SIG-M5 treated with dmso at 0.1 percent for 504 hours (cell line): ENCODE measurements at regions not wholly inside any gene's neighbourhood (a gene's known extent, or its start where the extent isn't known, plus 50 kb on each side); places are given as distances from the start of the nearest gene placed in this dataset.
"Not testable (repeated sequence)": the region's sequence is repeated elsewhere in the genome, so short reads cannot be mapped to it uniquely, and the experiment has no call there.

Experiments
- DNase-seq: peaks from one replicate; lab custom pipeline; 2025; ENCODE audit not compliant: unreplicated experiment; lab: John Stamatoyannopoulos, UW

DNA sequence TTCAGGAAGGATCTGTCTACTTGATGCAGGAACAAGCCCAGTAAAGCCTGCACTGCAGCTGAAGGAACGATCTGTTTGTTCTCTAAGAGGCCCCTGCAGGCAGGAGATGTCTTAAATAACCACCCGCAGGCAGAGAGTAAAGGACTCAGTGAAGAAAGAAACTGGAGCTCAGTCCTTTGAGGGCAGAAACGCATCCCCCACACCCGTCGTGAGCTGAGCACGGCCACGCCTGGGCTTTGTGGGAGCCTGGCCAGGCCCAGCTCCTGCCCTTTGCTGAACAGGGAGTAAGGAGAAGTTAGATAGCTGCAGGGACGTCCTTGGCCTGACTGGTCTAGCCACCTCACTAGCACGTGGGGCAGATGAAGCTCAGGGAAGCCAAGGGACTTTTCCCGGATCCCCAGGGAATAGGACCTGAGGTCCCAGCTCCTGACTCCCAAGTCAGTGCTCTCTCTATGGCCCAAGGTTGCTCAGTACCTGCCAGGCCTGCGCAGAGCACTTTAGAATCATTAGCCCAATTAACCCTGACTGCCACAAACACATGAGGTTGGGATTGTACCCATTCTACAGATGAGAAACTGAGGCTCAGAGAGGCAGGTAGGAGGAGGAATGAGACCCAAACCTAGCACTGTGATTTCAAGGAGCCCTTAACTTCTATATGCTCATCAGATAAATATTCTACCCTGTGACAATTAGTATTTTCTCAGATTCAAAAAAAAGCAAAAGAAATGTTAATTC lies 194.2 kb upstream of the SULF2 start:
- peak; percentile 40 for DNase-seq

DNA sequence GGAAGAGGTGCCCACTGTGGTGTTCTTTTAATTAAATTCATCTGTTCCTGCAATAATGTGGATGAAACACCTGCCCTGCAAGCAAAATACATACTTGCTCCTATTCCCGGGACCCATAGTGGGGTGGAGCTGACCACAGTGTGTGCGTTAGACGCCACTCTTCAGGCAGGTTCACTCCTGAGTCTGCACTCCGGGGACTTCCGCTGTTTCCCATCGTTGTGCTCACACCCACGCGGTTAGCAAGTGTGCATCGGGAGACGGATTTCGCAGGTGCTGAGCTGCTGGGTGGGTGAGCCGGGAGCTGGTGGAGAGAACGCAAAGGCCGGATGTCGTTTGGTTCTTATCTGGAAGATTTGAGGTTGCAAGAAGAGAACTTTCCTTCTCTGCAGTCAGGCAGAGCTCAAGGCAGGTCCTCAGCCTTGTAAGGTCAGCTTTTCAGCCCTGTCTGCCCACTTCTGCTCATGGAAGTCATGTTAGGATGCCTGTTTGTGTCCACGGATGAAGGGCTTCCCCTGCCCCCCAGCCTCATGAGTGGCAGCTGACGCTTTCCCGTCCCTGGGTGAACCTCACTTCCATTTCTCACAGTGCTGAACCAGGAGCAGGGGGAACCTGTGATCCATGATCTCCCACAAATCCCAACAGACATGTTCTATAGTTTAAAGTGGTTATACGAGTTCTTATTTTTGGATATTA lies 193.3 kb upstream of the SULF2 start:
- not testable (repeated sequence) for DNase-seq

DNA sequence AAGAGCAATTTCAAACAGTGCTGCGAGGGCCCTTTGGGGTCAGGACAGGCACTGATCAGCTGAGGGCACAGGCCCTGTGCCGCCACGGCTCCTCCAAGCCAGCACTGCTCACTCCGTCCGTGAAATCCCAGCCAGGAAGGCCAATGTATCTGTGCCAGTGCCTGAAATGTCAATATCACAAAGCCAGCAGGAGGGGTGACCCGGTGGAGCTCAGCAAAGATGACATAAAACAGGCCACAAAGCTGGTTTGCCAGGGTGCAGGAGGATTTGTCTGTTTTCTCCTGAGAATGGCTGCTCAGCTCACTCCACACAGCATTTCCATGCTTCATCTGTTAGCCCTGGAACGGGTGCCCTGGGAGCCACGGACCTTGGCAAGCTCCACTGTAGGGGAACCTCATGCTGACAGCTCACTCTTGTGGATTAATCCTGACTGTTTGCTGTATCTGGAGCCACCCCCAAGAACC lies 192.5 kb upstream of the SULF2 start:
- DNase-seq, result not testable (repeated sequence)

DNA sequence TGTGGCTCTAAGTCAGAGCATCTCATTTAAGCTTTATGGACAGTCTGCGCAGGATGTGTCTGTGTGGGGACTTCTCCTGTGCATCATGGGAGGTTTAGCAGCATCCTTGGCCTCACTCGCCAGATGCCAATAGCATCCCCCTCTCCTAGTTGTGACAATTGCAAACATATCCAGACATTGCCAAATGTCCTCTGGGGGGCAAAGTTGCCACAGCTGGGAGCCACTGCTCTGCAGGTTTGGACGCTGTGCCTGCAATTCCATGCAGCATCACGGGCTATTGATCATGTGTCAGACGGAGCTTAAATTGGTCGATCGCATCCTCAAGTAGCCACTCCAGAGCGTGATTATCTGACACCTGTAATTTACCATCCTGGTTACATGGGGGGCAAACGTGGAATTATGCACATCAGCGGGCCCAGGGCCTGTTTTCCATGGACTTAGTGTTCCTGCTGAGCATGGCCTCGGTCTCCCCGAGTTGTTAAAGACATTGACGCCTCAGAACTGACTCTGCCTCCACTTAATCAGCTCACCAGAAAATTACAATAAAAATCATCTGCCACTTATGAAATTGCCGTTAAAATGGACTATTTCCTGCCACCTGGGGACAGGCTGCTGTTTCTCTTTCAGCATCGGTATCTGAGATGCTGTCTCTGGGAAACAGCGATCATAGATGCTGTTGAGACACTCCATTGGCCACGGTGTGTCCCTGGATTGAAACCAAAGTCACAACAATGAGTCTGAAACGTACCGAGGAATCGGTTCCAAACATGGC lies 191.9 kb upstream of the SULF2 start:
- DNase-seq, result not testable (repeated sequence)

DNA sequence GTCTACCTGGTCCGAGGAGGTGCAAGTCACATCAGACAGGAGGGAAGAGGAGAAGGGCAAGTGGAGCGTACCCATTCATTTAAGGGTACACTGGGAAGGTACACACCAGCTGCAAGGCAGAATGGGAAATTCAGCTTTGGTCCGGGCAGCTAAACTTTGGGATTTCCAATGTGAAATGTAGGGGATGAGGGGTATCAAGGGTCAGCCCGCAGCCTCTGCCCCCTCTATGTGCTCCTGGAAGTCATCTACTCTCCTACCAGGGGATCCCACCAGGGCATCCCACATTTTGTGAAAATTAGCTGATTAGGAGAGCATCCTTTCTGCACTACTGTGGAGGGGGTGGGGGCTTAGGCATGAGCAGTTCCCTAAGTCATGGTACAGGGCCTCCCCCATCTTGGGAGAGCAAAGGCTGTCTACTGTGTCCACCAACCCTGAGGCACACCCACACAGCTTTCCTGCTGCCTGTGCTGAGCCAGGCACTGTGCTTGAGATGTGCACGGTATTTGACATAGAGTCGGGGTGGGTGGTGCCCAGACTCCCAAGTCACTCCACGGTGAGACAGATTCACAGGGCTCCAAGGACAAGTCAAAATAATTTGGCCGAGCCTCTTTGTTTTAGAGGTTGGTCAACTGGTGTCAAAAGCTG lies 189.1 kb upstream of the SULF2 start:
- DNase-seq, result no peak

DNA sequence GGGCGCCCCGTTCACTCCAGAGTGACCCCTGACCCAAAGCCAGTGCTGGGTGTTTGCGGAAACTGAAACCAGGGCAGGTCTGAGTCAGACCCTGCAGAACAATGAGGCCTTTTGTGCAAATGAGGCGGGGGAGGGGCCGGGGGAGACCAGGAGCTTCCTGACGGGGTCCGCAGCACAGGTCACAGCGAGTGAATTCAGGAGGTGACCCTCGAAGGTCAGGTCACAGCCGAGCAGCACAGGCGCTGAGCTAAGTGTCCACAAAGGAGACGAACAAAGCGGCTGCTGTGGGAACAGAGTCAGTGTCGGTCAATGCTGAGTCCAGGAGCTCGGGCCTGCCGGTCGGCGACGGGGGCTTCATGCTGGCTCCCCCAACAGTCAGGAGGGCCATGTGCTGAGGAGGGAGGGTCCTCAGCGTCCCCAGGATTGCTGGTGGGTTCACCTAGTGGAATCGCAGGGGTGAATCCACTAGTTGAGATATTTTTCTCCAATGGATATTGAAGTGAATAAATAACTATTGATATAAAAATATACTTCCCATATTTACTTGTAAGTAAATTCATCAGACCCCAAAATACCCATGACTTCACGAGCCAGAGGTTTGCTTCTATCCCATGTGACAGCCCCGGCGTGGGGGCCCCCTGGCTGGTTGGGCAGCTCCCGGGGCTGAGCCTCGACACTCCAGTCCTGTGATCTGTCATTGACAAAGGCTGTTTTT lies 188.4 kb upstream of the SULF2 start:
- no peak for DNase-seq

DNA sequence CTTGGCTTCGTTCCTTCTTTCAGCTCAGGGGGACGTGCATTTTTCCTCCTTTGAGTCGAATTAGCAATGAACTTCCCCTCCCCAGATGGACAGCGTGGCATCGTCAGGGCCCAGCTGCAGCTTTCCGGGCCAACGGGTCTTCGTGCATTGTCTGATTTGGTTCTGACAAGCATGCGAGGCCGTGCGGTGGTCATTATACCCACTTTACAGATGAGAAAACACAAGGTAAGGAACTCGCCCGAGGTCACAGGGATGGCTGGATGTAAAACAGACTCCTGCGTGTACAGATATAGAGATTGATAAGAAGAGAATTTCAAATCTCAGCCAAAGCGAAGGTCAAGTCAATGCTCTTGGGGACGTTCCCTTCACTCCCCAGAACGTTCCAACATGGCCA lies 187.6 kb upstream of the SULF2 start:
- no peak for DNase-seq

DNA sequence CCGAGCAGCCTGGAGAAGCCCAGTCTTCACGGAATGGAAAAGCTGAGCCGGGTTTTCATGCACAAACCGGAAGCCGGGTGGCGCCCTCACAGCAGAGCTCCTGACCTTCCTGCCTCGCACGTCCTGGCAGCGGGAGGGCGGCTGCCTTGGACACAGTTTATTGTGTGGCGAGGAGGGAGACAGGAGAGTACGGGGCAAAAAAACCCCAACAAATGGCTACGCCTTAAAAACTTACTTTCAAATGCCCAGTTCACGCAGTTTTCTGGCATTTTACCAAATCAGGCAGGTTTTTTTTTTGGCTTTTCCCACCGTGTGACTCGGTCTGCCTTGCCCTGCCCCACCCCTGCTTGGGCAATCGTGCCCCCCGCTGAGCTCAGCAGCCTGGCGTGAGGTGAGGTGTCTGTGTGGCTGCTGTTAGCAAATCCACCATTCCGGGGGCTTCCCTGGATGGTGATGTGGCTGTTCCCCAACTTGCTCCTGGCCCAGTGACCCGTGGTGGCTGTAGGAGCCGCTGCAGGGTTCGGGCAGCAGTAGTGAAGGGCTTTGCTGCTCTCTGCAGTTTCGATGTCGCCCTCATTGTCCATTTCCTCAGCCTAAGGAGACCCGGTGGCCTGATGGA lies 187.1 kb upstream of the SULF2 start:
- DNase-seq, result peak; percentile 56

DNA sequence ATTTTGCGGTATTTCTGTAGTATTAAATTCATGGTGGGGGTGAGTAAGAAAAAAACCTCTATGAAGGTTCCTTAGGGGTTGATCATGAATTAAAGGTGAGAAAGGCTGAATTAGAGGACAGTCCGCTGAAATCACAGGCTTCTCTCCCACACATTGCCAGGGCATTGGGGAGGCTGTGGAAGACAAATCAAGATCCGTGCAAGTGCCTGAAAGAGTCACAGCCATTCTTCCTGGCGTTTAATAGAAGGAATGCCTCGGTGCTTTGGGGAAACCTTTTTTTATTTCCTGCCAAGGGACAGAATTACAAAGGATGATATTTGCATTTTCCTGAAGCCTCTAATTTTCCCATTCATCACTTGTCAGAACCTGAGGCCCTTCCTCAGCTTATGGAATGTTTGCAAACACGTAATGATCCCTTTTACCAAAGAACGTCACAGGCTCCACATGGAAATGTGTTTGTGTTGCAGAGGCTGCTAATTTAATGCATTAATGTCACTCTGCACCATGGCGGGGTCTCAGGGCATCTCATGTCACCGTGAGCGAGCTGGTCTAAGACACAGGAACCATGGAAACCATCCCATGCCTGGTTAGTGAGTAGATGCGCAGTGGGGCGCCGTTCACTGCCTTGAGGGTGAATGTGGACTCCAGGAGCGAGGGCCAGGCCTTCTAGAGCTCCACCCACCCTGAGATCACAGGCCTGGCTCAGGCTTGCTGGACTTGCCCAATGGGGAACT lies 185.9 kb upstream of the SULF2 start:
- DNase-seq, result no peak

DNA sequence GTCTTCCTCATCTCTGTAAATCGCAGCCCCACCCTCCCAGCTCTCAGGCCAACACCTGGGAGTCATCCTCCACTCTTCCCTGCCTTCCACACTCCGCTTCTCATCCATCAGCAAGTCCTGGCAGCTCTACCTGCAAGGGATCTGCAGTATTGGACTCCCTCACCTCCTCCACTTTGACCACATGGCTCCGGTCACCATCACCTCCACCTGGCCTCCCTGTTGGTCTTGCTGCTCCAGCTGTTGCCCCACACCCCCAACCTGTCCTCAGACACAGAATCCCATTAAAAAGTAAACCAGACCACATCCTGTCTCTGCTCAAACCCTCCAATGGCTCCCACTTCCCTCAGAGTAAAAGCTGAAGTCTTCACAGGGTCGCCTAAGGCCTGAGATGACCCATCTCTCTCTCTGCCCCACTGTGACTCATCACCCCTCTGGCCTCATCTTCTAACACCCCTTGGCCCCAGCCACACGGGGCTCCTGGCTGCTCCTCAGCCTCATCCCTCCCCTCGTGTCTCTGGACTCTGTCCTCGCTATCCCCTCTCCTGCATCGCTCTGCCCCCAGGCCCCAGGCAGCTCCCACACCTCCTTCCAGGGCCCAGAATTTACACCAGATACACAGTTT lies 185.1 kb upstream of the SULF2 start:
- peak; percentile 39 for DNase-seq

DNA sequence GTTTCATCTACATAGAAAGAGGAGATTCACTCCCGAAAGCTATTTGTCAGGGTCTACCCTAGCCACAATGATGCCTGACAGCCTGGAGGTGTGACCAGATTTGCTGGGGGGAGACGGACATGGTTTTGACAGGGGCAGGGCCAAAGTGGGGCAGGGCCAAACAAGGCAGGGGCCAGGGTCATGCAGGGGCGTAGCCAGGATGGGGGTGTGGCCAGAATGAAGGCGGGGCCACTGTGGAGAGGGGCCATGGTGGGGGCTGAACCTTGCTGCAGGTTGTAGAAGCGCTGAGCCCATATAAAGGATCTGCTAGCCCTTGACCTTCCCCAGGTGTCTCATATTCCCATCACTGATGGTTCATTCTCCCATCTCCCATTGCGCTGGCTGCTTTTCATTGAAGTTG lies 184.1 kb upstream of the SULF2 start:
- no peak for DNase-seq

DNA sequence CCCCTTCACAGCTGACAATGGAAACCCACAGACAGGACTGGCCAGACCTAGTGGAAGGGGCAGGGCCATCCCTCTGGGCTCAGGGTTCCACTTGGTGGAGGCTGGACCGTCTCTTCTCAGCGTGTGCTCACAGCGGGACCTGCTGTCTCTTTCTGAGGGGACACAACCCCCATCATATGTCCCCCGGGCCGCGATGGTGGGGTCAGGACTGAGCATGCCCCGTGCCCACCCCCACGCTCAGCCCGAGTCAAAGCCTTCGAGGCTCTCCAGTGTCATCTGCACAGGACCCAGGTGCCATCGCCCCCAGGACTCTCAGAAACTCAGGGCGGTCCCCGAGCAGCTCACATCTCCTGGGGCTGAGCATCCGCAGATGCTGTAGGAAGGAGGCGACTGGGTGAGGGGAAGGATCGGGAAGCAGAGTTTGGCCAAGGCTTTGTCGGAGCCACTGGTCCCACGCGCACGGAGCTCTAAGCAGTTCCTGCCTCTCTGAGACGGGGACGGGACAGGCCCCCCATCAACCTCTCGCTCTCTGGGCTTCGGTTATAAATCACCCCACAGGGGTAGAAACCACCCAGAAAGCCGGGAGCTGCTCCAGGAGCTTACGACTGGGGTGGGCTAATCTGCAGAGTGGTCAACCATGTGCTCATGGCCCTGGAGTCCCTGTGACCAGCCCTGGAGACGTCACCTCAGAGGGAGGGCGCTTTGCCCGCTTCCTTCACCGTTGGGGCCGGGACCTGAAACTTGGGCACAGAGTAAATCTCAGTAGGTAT lies 183.4 kb upstream of the SULF2 start:
- DNase-seq, result no peak

DNA sequence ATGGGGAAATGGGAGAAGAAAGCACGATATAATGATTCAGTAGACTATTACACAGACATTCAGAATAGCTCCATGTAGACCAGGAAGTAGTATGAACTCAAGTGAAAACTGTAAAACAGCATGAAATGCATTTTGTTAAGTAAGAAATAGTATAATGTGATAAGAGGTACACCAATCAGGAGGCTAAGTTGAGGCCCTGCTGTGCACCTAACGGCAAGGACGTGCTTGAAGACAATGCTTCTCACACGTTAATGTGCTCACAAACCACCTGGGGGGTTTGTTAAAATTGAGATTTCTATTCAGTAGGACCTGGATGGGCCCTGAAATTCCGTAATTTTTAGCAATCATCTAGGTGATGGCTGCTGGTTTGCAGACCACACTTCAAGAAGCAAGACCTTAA lies 178.9 kb upstream of the SULF2 start:
- peak; percentile 59 for DNase-seq

DNA sequence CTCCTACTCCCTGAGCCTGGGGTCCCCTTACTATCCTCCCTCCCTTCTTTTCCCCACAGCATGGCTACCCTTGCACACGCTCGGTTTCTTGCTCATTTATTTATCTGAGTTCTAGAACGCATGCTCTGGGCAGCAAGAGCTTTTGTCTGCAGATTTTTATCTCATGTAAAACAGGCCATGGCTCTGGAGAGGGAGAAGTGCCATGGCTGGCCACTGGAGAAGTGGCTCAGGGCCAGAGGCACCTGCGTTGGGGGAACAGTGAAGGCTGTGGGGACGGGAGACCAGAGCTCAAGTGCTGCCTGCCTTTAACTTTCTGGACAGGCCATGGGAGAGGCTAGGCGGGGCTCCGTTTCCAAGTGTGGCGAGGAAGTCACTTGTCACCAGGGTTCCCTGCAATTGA lies 177.7 kb upstream of the SULF2 start:
- no peak for DNase-seq

DNA sequence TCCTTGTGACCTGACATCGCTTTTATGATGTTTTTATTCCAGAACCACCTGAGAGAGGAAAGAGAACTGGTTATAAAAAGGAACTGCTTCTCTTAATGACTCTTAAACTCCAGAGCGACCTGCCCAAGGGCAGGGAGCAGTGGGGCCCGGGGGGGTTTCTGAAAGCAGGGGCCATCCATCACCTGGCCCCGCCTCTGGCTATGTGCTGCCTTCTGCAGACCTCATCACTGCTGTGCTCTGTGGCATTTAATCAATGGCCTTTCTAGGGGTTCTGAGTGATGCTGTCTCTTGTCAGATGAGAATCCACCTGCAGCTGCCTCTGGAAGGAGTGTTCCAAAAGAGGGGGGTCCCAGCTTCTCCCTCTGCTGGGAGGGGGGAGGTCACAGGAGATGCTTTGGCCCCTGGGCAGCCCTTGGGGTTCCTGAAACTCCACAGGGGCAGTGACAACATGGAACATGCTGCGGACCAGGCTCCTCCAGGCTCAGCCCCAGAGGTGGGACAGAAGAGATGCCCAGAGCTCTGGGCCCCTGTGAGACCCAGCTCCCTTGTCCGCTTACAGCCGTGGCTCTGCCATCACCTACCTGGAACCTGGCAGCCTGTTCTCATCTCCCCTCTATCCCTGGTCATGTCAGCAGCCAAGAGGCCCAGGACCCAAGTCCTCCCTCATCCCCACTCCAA lies 177.1 kb upstream of the SULF2 start:
- no peak for DNase-seq

DNA sequence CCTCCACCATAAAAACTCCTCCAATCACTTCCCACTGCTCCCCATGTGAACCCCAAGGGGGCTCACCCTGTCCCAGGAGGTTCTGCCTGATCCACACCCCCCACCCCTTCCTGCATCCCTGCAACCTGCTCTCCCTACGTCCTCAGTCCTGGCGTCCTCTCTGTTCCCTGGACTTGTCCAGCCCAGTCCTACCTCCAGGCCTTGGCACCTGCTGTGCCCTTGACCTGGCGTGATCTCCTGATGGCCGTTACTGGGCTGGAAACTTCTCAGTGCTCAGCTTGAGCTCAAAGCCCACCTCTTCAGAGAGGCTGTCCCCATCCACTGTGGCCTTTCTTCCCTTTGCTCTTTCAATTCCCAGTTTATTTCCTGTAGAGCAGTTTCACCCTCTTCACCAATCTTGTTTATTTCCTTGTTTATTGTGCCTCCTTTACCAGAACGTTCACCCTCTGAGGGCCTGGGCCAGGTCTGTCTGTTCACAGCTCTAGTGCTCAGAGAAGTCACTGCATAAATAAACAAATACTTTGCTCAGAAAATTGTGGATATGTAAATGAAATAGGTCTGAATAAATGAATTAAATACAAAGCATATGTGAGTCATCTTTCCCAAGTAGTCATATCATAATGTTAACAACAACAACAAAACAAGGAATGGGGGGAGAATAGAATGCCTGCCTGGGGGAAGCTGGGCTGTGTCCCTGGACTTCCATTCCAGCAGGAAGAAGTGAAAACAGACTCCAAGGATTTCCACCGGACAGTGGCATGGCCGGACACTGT lies 175.7 kb upstream of the SULF2 start:
- no peak for DNase-seq

DNA sequence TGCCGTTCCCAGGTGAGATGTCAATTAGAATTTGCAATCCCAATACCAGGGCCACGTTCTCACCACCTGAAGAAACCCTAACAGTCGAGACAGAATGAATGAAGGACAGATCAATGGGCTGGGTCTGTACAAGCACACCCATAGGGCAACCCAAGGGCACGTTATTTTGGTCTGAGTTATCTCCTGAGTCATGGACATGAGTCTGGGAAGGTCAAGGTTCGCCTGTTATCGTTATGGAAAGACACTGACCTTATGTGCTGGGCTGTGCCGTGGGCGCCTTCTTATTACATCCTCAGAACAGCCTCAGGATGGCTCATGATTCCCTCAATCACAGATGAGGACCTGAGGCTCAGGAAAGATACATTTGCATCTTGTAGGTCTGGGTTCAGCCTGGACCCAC lies 175.0 kb upstream of the SULF2 start:
- DNase-seq, result no peak
